ENCODE measurements at regions not wholly inside any gene's neighbourhood (a gene's known extent, or its start where the extent isn't known, plus 50 kb on each side); places are given as distances from the start of the nearest gene placed in this dataset.

GRCh38 chr20:61119794-61120410 is 132.2 kb upstream of the CDH4 start:
- DNase-seq (ENCODE audit: low read depth in 2 of 2) = no peak

- no peak for DNase-seq (ENCODE audit: low read depth in 2 of 2)
These were observed 131.2 kb upstream of the CDH4 start for GRCh38 chr20:61120595-61121515.

GRCh38 chr20:61121661-61122060 is 130.4 kb upstream of the CDH4 start:
- DNase-seq (ENCODE audit: low read depth in 2 of 2) = no peak

- DNase-seq (ENCODE audit: low read depth in 2 of 2) = no peak
These were observed 128.8 kb upstream of the CDH4 start for GRCh38 chr20:61123286-61123685.

- no peak for DNase-seq (ENCODE audit: low read depth in 2 of 2)
These were observed 128.2 kb upstream of the CDH4 start for GRCh38 chr20:61123751-61124368.

GRCh38 chr20:61125076-61125475 is 127.0 kb upstream of the CDH4 start:
- DNase-seq (ENCODE audit: low read depth in 2 of 2) = no peak

GRCh38 chr20:61125546-61126180 is 126.4 kb upstream of the CDH4 start:
- no peak for DNase-seq (ENCODE audit: low read depth in 2 of 2)

GRCh38 chr20:61126369-61127195 is 125.5 kb upstream of the CDH4 start:
- no peak for DNase-seq (ENCODE audit: low read depth in 2 of 2)

GRCh38 chr20:61127311-61128039 is 124.6 kb upstream of the CDH4 start:
- DNase-seq (ENCODE audit: low read depth in 2 of 2) = no peak

- DNase-seq (ENCODE audit: low read depth in 2 of 2) = no peak
These were observed 123.3 kb upstream of the CDH4 start for GRCh38 chr20:61128701-61129269.

- DNase-seq (ENCODE audit: low read depth in 2 of 2) = no peak
These were observed 122.8 kb upstream of the CDH4 start for GRCh38 chr20:61129311-61129710.

- DNase-seq (ENCODE audit: low read depth in 2 of 2) = no peak
These were observed 121.9 kb upstream of the CDH4 start for GRCh38 chr20:61130156-61130555.

GRCh38 chr20:61131944-61132343 is 120.1 kb upstream of the CDH4 start:
- no peak for DNase-seq (ENCODE audit: low read depth in 2 of 2)

- no peak for DNase-seq (ENCODE audit: low read depth in 2 of 2)
These were observed 118.5 kb upstream of the CDH4 start for GRCh38 chr20:61133611-61134010.

GRCh38 chr20:61134296-61135030 is 117.6 kb upstream of the CDH4 start:
- no peak for DNase-seq (ENCODE audit: low read depth in 2 of 2)

GRCh38 chr20:61135266-61135665 is 116.8 kb upstream of the CDH4 start:
- DNase-seq (ENCODE audit: low read depth in 2 of 2) = no peak

GRCh38 chr20:61135968-61136367 is 116.1 kb upstream of the CDH4 start:
- no peak for DNase-seq (ENCODE audit: low read depth in 2 of 2)

- DNase-seq (ENCODE audit: low read depth in 2 of 2) = no peak
These were observed 113.5 kb upstream of the CDH4 start for GRCh38 chr20:61138566-61138965.

GRCh38 chr20:61139031-61139430 is 113.0 kb upstream of the CDH4 start:
- DNase-seq (ENCODE audit: low read depth in 2 of 2) = no peak

GRCh38 chr20:61140576-61140975 is 111.5 kb upstream of the CDH4 start:
- DNase-seq (ENCODE audit: low read depth in 2 of 2) = no peak
